IMR-90 (cell line): ENCODE measurements at regions not wholly inside any gene's neighbourhood (a gene's known extent, or its start where the extent isn't known, plus 50 kb on each side); places are given as distances from the start of the nearest gene placed in this dataset.

Experiments
- ATAC-seq: fragments of 200-7000 bp; cut with Tn5 transposase; 2 replicates; pipeline ENCODE4 v1.9.1; 2020; ENCODE audit warnings: low read depth, mild to moderate bottlenecking, moderate library complexity
- BruUV-seq: library from RNA; stranded (reverse); fragments of 400-500 nt; replicated peaks from 2 replicates; lab custom pipeline; 2021; lab: Mats Ljungman, UMichigan
- CTCF ChIA-PET: fragments of 300-600 bp; formaldehyde crosslinking; extraction: SDS; loops from one replicate; lab custom pipeline; 2021; ENCODE audit warnings: antibody characterized with exemption; lab: Yijun Ruan, JAX
- POLR2A ChIA-PET: fragments of 300-600 bp; sonication (Branson Sonifier 250); formaldehyde crosslinking; loops from one replicate; lab custom pipeline; 2022; ENCODE audit warnings: antibody characterized with exemption; ENCODE audit not compliant: unreplicated experiment; lab: Charles Lee
- DNase-seq: peaks from one replicate; pipeline ENCODE4 v3.0.0; 2013
- H2AFZ ChIP-seq: replicated peaks from 2 replicates; pipeline ENCODE3; 2013; ENCODE audit warnings: low read length, mild to moderate bottlenecking; ENCODE audit not compliant: poor library complexity
- H2AK5ac ChIP-seq: 2 replicates; pipeline ENCODE4 v1.6.1; 2013; ENCODE audit warnings: low read depth, low read length, inconsistent platforms
- H2AK9ac ChIP-seq: replicated peaks from 2 replicates; pipeline ENCODE3; 2013; ENCODE audit warnings: mild to moderate bottlenecking, low read depth, low read length, moderate library complexity; ENCODE audit not compliant: poor library complexity
- H2BK120ac ChIP-seq: 2 replicates; pipeline ENCODE4 v1.6.1; 2013; ENCODE audit warnings: low read depth, low read length, inconsistent platforms
- H2BK15ac ChIP-seq: 3 replicates; pipeline ENCODE4 v1.6.1; 2013; ENCODE audit warnings: low read depth, low read length, inconsistent platforms
- H2BK20ac ChIP-seq: 2 replicates; pipeline ENCODE4 v1.6.1; 2013; ENCODE audit warnings: low read depth, mild to moderate bottlenecking, inconsistent platforms, low read length, moderate library complexity
- H2BK5ac ChIP-seq: 2 replicates; pipeline ENCODE4 v1.6.1; 2013; ENCODE audit warnings: mild to moderate bottlenecking, low read depth, low read length, inconsistent platforms; ENCODE audit not compliant: poor library complexity, severe bottlenecking
- H3K14ac ChIP-seq: replicated peaks from 2 replicates; pipeline ENCODE4 v1.6.1; 2013; ENCODE audit warnings: low read depth, low read length, inconsistent platforms
- H3K18ac ChIP-seq: 2 replicates; pipeline ENCODE4 v1.6.1; 2013; ENCODE audit warnings: low read depth, low read length, control low read depth
- H3K23ac ChIP-seq: 2 replicates; pipeline ENCODE4 v1.6.1; 2013; ENCODE audit warnings: low read depth, low read length, inconsistent platforms
- H3K27ac ChIP-seq: 2 replicates; pipeline ENCODE4 v1.5.1; 2013; ENCODE audit warnings: mild to moderate bottlenecking, control low read depth, low read length; ENCODE audit not compliant: insufficient read depth
- H3K27me3 ChIP-seq: 2 replicates; pipeline ENCODE4 v1.6.1; 2013; ENCODE audit warnings: low read length; ENCODE audit not compliant: control insufficient read depth, insufficient read depth
- H3K36me3 ChIP-seq: 2 replicates; pipeline ENCODE4 v1.6.1; 2013; ENCODE audit warnings: low read length, mixed read lengths; ENCODE audit not compliant: control insufficient read depth, insufficient read depth
- H3K4ac ChIP-seq: 2 replicates; pipeline ENCODE4 v1.6.1; 2013; ENCODE audit warnings: low read depth, low read length, inconsistent platforms
- H3K4me1 ChIP-seq: 2 replicates; pipeline ENCODE4 v1.6.1; 2013; ENCODE audit warnings: low read length, mixed read lengths; ENCODE audit not compliant: control insufficient read depth, insufficient read depth
- H3K4me2 ChIP-seq: 2 replicates; pipeline ENCODE4 v1.6.1; 2013; ENCODE audit warnings: low read depth, mild to moderate bottlenecking, control low read depth, low read length, moderate library complexity
- H3K4me3 ChIP-seq: 2 replicates; pipeline ENCODE4 v1.5.1; 2013; ENCODE audit warnings: low read depth, mild to moderate bottlenecking, control low read depth, low read length, moderate library complexity; ENCODE audit not compliant: insufficient read depth
- H3K56ac ChIP-seq: 2 replicates; pipeline ENCODE4 v1.6.1; 2013; ENCODE audit warnings: low read length, inconsistent platforms; ENCODE audit not compliant: insufficient read depth; ENCODE audit errors: extremely low read depth
- H3K79me1 ChIP-seq, 2 experiments: 2 replicates each; pipeline ENCODE4 v1.6.1; 2013; ENCODE audit warnings: low read length in 2 of 2, inconsistent platforms in 1 of 2, low read depth in 1 of 2
- H3K9ac ChIP-seq: 2 replicates; pipeline ENCODE4 v1.6.1; 2013; ENCODE audit warnings: low read depth, low read length, control low read depth
- H3K9me1 ChIP-seq: 2 replicates; pipeline ENCODE4 v1.6.1; 2013; ENCODE audit warnings: low read length, inconsistent platforms; ENCODE audit not compliant: insufficient read depth
- H3K9me3 ChIP-seq: 2 replicates; pipeline ENCODE4 v1.6.1; 2013; ENCODE audit warnings: low read length; ENCODE audit not compliant: control insufficient read depth, insufficient read depth
- H4K20me1 ChIP-seq: 2 replicates; pipeline ENCODE4 v1.6.1; 2013; ENCODE audit warnings: low read length, inconsistent platforms; ENCODE audit not compliant: insufficient read depth
- H4K5ac ChIP-seq: 2 replicates; pipeline ENCODE4 v1.6.1; 2013; ENCODE audit warnings: mild to moderate bottlenecking, low read depth, low read length, control low read depth
- H4K8ac ChIP-seq, 2 experiments: 2 replicates each; pipeline ENCODE4 v1.6.1; 2013; ENCODE audit warnings: low read depth in 2 of 2, low read length in 2 of 2, control low read depth in 1 of 2, inconsistent platforms in 1 of 2
- H4K91ac ChIP-seq: 2 replicates; pipeline ENCODE4 v1.6.1; 2013; ENCODE audit warnings: low read depth, low read length, inconsistent platforms; ENCODE audit not compliant: insufficient read depth
- FOS ChIP-seq: fragments of 150-350 bp; IDR thresholded peaks from 2 replicates; pipeline ENCODE4 v1.6.1; 2016; ENCODE audit warnings: low read depth, low read length
- MAFK ChIP-seq: IDR thresholded peaks from 2 replicates; pipeline ENCODE4 v1.6.1; 2012; ENCODE audit warnings: low read depth, low read length, improper control_type of control experiment
- MXI1 ChIP-seq: IDR thresholded peaks from 2 replicates; pipeline ENCODE4 v1.6.1; 2012; ENCODE audit warnings: low read depth, mild to moderate bottlenecking, low read length, moderate library complexity, borderline replicate concordance
- RFX5 ChIP-seq: IDR thresholded peaks from 2 replicates; pipeline ENCODE4 v1.8.0; 2012; ENCODE audit warnings: low read depth, mild to moderate bottlenecking, low read length, moderate library complexity
- WGBS, 2 experiments: methylation state at CpG; one replicate each; pipeline versions ENCODE4 v1.1.5 to v1.1.7; 2013; ENCODE audit warnings: missing lambda C conversion rate in 2 of 2; ENCODE audit not compliant: insufficient read length in 1 of 2; ENCODE audit errors: extremely low coverage in 2 of 2; 5-methylcytosine and 5-hydroxymethylcytosine counted together
- dilution Hi-C: fragments of 300-500 bp; cut with HindIII; formaldehyde crosslinking; loops from one replicate; pipeline ENCODE4 v1.14.3; 2018; ENCODE audit warnings: low sequenced_read_pairs; ENCODE audit not compliant: unreplicated experiment
- in situ Hi-C: fragments of 300-500 bp; cut with MboI; formaldehyde crosslinking; loops from 3 replicates; pipeline ENCODE4 v1.14.3; 2019; ENCODE audit warnings: low sequenced_read_pairs, inconsistent platforms, mixed read lengths
- intact Hi-C: fragments of 100-400 bp; cut with micrococcal nuclease; formaldehyde crosslinking; loops from 2 replicates; pipeline ENCODE4 v1.10.0; 2022

- TF ChIP-seq RFX5, result no peak
- TF ChIP-seq MXI1, result no peak
- no peak for TF ChIP-seq MAFK
- TF ChIP-seq FOS, result no peak
- no peak overlapping the region for H3K18ac ChIP-seq
- no peaks in the 10 kb centered on the region for H3K9me1 ChIP-seq
- no peak overlapping the region for H3K56ac ChIP-seq
- peaks cover 35% of the 10 kb centered on the region for H3K9me3 ChIP-seq
- H3K23ac ChIP-seq, result no peak overlapping the region
- H3K4me3 ChIP-seq, result no peak overlapping the region
- no peak overlapping the region for H2BK20ac ChIP-seq
- H3K14ac ChIP-seq, result no peak overlapping the region
- no peak overlapping the region for H3K4ac ChIP-seq
- no peak overlapping the region for H3K9ac ChIP-seq
- no peak overlapping the region for H2BK120ac ChIP-seq
- BruUV-seq, result no TSS peak
- POLR2A ChIA-PET, result no interaction called here
- WGBS, 2 experiments, result no CpG with 5 or more reads among the region's 5 CpGs
- H3K4me2 ChIP-seq, result no peak overlapping the region
- H4K8ac ChIP-seq, result no peak overlapping the region
- no peaks in the 10 kb centered on the region for H3K79me1 ChIP-seq
- in situ Hi-C loops (no loop called here), intact Hi-C loops (no loop called here), dilution Hi-C loops (no loop called here)
- no peaks in the 10 kb centered on the region for H4K20me1 ChIP-seq
- H4K5ac ChIP-seq, result no peak overlapping the region
- no peak overlapping the region for H2BK15ac ChIP-seq
- no peaks in the 10 kb centered on the region for H3K4me1 ChIP-seq
- no peak overlapping the region for H2BK5ac ChIP-seq
- H2AK9ac ChIP-seq, result no peak overlapping the region
- no peak overlapping the region for H3K27ac ChIP-seq
- no peak overlapping the region for H2AK5ac ChIP-seq
- H2AFZ ChIP-seq, result no peak overlapping the region
- DNase-seq, result no peak
- H3K27me3 ChIP-seq, result no peaks in the 10 kb centered on the region
- H4K91ac ChIP-seq, result no peak overlapping the region
- ATAC-seq, result no peak
- CTCF ChIA-PET, result no interaction called here
- H3K36me3 ChIP-seq, result no peaks in the 10 kb centered on the region
Observed at GRCh38 chr18:78473563-78473962, 506.1 kb upstream of the SALL3 start.
